ENCODE measurements at regions not wholly inside any gene's neighbourhood (a gene's known extent, or its start where the extent isn't known, plus 50 kb on each side); places are given as distances from the start of the nearest gene placed in this dataset.
"Not testable (repeated sequence)": the region's sequence is repeated elsewhere in the genome, so short reads cannot be mapped to it uniquely, and the experiment has no call there.

DNA sequence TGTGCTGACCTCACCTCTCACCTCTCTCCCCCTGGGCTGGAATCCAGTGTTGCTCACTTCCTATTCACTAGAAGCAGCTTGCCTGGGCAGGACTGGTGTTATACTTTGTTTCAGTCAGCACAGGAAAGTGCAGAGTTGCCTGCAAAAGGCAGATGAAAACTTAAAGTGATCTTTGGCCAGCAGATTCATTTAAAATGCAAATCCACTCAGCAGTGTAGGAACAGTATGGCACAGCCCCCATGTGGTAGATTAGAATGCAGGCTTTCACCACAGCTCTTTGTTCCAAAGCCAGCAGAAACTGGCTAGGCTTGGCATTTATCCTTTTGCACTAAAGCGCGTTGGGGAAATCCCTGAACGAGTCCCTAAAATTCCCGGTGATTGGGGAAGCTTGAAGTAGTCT, 301.2 kb downstream of the OR4C45 start:
- TF ChIP-seq, protein P1, sequence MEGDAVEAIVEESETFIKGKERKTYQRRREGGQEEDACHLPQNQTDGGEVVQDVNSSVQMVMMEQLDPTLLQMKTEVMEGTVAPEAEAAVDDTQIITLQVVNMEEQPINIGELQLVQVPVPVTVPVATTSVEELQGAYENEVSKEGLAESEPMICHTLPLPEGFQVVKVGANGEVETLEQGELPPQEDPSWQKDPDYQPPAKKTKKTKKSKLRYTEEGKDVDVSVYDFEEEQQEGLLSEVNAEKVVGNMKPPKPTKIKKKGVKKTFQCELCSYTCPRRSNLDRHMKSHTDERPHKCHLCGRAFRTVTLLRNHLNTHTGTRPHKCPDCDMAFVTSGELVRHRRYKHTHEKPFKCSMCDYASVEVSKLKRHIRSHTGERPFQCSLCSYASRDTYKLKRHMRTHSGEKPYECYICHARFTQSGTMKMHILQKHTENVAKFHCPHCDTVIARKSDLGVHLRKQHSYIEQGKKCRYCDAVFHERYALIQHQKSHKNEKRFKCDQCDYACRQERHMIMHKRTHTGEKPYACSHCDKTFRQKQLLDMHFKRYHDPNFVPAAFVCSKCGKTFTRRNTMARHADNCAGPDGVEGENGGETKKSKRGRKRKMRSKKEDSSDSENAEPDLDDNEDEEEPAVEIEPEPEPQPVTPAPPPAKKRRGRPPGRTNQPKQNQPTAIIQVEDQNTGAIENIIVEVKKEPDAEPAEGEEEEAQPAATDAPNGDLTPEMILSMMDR (IDR thresholded peaks at IDR 0.05; ENCODE audit: insufficient read depth, low read length, poor library complexity, severe bottlenecking), result no peak
- no peaks in the 10 kb centered on the region for H3K36me3 ChIP-seq (ENCODE audit: control insufficient read depth, insufficient read depth, low read length)
- no peaks in the 10 kb centered on the region for H3K27me3 ChIP-seq (ENCODE audit: control insufficient read depth, insufficient read depth, low read length)
- no peak overlapping the region for H3K4me3 ChIP-seq (ENCODE audit: low read depth, low read length)
- DNase-seq (ENCODE audit: low read depth), result no peak

DNA sequence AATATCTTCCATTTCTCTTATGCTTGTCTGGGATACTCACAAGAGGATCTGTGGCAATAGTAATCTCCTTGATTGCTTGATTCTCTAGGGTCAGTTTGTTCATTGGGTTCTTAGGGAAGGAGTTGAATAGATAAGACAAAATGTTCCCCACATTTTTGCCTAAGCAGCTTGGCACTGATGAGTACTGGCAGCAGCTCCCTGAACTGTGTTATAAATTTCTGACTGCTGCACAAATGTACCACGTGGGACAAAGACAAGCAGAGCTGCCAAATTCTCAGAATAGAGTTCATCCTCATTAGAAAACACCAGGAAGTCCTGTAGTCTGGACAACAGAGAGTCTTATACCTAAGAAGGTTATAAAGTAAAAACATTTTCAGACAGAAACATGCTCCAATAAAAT, 304.8 kb downstream of the OR4C45 start:
- H3K36me3 ChIP-seq (ENCODE audit: control insufficient read depth, insufficient read depth, low read length); H3K4me3 ChIP-seq (ENCODE audit: low read depth, low read length); DNase-seq (ENCODE audit: low read depth); H3K27me3 ChIP-seq (ENCODE audit: control insufficient read depth, insufficient read depth, low read length): not testable (repeated sequence)

DNA sequence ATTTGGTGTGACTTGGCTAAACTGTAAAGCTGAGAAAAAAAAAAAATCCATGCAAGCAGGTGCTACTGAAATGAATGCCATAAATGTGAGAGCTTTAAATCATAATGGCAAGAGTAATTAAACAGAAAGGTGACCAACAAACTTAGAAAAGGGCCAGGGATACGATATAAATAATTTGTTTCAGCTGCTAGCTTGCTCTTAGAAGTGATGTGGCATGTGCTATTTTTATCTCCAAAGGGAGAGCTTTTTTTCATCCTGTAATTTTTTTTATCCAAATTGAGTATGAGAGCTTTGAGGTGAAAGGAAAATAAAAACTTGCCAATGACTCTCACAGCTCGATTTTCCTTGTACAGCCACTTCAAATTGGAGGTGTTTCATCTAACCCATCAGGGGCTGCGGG, 315.3 kb downstream of the OR4C45 start:
- H3K36me3 ChIP-seq (ENCODE audit: control insufficient read depth, insufficient read depth, low read length); DNase-seq (ENCODE audit: low read depth): not testable (repeated sequence)

DNA sequence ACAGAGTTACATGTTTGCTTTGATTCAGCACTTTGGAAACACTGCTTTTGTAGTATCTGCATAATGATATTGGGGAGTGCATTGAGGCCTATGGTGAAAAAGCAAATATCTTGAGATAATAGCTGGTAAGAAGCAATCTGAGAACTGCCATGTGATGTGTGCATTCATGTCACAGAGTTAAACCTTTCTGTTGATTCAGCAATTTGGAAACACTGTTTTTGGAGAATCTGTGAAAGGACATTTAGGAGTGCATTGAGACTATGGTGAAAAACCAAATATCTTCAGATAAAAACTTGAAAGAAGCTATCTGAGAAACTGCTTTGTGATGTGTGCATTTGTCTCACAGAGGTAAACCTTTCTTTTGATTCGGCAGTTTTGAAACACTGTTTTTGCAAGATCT, 346.8 kb downstream of the OR4C45 start:
- Histone ChIP-seq H3K27me3 (ENCODE audit: control insufficient read depth, insufficient read depth, low read length) (no peaks in the 10 kb centered on the region), H3K4me3 (ENCODE audit: low read depth, low read length) (no peak overlapping the region), H3K36me3 (ENCODE audit: control insufficient read depth, insufficient read depth, low read length) (no peaks in the 10 kb centered on the region)
- DNase-seq (ENCODE audit: low read depth), result no peak
- TF ChIP-seq, protein P1 (IDR thresholded peaks at IDR 0.05; ENCODE audit: insufficient read depth, low read length, poor library complexity, severe bottlenecking), result no peak

More for the DNA sequence above, 315.3 kb downstream of the OR4C45 start:
- not testable (repeated sequence) for H3K4me3 ChIP-seq (ENCODE audit: low read depth, low read length); H3K27me3 ChIP-seq (ENCODE audit: control insufficient read depth, insufficient read depth, low read length)

DNA sequence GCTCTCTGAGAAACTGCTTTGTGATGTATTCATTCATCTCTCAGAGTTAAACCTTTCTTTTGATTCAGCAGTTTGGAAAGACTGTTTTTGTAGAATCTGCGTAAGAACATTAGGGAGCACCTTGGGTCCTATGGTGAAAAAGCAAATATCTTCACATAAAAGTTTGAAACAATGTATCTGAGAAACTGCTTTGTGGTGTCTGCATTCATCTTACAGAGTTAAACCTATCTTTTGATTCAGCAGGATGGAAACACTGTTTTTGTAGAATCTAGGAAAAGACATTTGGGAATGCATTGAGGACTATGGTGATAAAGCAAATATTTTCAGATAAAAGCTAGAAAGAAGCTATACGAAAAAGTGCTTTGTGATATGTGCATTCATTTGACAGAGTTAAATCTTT, 361.3 kb downstream of the OR4C45 start:
- DNase-seq (ENCODE audit: low read depth), result no peak
- TF ChIP-seq, protein P1 (IDR thresholded peaks at IDR 0.05; ENCODE audit: insufficient read depth, low read length, poor library complexity, severe bottlenecking), result no peak
- Histone ChIP-seq H3K36me3 (ENCODE audit: control insufficient read depth, insufficient read depth, low read length) (no peaks in the 10 kb centered on the region), H3K4me3 (ENCODE audit: low read depth, low read length) (no peak overlapping the region), H3K27me3 (ENCODE audit: control insufficient read depth, insufficient read depth, low read length) (no peaks in the 10 kb centered on the region)

DNA sequence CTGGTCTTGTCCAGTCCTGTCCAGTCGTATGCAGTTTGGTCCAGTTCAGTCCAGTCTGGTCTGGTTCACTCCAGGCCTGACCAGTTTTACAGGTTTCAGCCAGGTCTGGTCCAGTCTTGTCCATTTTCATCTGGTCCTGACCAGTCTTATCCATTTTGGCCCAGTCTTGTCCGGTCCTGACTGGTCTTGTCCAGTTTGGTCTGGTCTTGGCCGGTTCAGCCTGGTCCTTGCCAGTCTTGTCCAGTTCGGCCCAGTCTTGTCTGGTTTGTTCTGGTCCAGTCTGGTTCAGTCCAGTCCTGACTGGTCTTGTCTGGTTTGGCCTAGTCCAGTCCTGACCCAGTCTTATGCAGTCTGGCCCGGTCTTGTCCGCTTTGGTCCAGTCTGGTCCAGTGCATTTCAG, 380.2 kb downstream of the OR4C45 start:
- TF ChIP-seq, protein P1 (IDR thresholded peaks at IDR 0.05; ENCODE audit: insufficient read depth, low read length, poor library complexity, severe bottlenecking), result no peak
- H3K4me3 ChIP-seq (ENCODE audit: low read depth, low read length), result no peak overlapping the region
- no peaks in the 10 kb centered on the region for H3K27me3 ChIP-seq (ENCODE audit: control insufficient read depth, insufficient read depth, low read length)
- no peak for DNase-seq (ENCODE audit: low read depth)
- no peaks in the 10 kb centered on the region for H3K36me3 ChIP-seq (ENCODE audit: control insufficient read depth, insufficient read depth, low read length)

DNA sequence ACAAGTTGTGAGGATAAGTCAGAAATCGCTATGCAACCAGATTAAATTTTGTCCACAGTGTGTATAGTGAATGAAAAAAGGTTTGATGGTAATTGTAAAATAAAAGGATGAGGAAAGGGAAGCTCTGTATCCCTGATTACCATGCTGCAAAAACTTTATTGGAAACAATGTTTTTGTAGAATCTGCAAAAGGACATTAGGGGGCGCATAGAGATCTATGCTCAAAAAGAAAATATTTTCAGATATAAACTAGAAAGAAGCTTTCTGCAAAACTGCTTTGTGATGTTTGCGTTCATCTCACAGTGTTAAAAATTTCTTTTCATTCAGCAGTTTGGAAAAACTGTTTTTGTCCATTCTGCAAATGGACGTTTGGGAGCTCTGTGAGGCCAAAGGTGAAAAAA, 390.5 kb downstream of the OR4C45 start:
- TF ChIP-seq, protein P1 (IDR thresholded peaks at IDR 0.05; ENCODE audit: insufficient read depth, low read length, poor library complexity, severe bottlenecking), result no peak
- DNase-seq (ENCODE audit: low read depth), result no peak
- Histone ChIP-seq H3K4me3 (ENCODE audit: low read depth, low read length) (no peak overlapping the region), H3K36me3 (ENCODE audit: control insufficient read depth, insufficient read depth, low read length) (no peaks in the 10 kb centered on the region), H3K27me3 (ENCODE audit: control insufficient read depth, insufficient read depth, low read length) (no peaks in the 10 kb centered on the region)
